Kidney (tissue), 13 donors: ENCODE measurements at regions not wholly inside any gene's neighbourhood (a gene's known extent, or its start where the extent isn't known, plus 50 kb on each side); places are given as distances from the start of the nearest gene placed in this dataset.
A peak's percentile ranks its signal among the peaks of the same experiment; 100 is the strongest.

Source experiments
- DNase-seq, 5 donors: peaks; one replicate each; pipeline ENCODE4 v3.0.0-alpha.2; 2013 to 2020
- FAIRE-seq: peaks from 2 replicates; lab custom pipeline; 2012; peaks lifted over from hg19 to GRCh38; lab: Jason Lieb, UNC
- H3K27ac ChIP-seq, 2 donors: one replicate each; pipeline ENCODE4 v1.7.0; 2013; ENCODE audit warnings: low read depth in 2 of 2, low read length in 2 of 2, inconsistent platforms in 1 of 2
- H3K27me3 ChIP-seq: one replicate; pipeline ENCODE4 v1.7.1; 2013; ENCODE audit warnings: low read length, inconsistent platforms; ENCODE audit not compliant: control insufficient read depth, insufficient read depth
- H3K36me3 ChIP-seq, 3 donors: one replicate each; pipeline versions ENCODE4 v1.7.0 to v1.7.1; 2013; ENCODE audit warnings: low read length in 3 of 3, control low read depth in 1 of 3, inconsistent platforms in 1 of 3; ENCODE audit not compliant: insufficient read depth in 3 of 3, control insufficient read depth in 2 of 3
- H3K4me1 ChIP-seq, 3 donors: one replicate each; pipeline versions ENCODE4 v1.7.0 to v1.7.1; 2013; ENCODE audit warnings: low read length in 3 of 3, inconsistent platforms in 1 of 3, low read depth in 1 of 3; ENCODE audit not compliant: control insufficient read depth in 2 of 3, insufficient read depth in 2 of 3
- H3K4me3 ChIP-seq, 3 donors: one replicate each; pipeline versions ENCODE4 v1.7.0 to v1.8.1; 2013; ENCODE audit warnings: low read length in 3 of 3, control low read depth in 1 of 3, inconsistent platforms in 1 of 3
- H3K9ac ChIP-seq, 3 donors: one replicate each; pipeline versions ENCODE4 v1.7.0 to v1.7.1; 2013; ENCODE audit warnings: low read length in 3 of 3, control low read depth in 1 of 3, inconsistent platforms in 1 of 3
- H3K9me3 ChIP-seq, 3 donors: one replicate each; pipeline versions ENCODE4 v1.7.0 to v1.7.1; 2013; ENCODE audit warnings: low read length in 3 of 3, control low read depth in 1 of 3, inconsistent platforms in 1 of 3; ENCODE audit not compliant: control insufficient read depth in 2 of 3, insufficient read depth in 1 of 3
- intact Hi-C: fragments of 100-400 bp; cut with DNase I; formaldehyde crosslinking; loops from one replicate; pipeline ENCODE4 v1.11.1; 2022
- TF ChIP-seq, protein P1 (sequence below): IDR thresholded peaks from 3 replicates; pipeline ENCODE4 v1.5.1; 2012; ENCODE audit warnings: mild to moderate bottlenecking, moderate library complexity, borderline replicate concordance; ENCODE audit not compliant: insufficient read depth; ENCODE audit errors: extremely low read depth
- donor health status: control.
- donor health status: control.
- donor health status: control.
- donor health status: control.
- donor health status: control.
- donor health status: DM: yes; HTN: yes; CAD: no.
- donor health status: Normal renal cell carcinoma (clear cell type).

DNA sequence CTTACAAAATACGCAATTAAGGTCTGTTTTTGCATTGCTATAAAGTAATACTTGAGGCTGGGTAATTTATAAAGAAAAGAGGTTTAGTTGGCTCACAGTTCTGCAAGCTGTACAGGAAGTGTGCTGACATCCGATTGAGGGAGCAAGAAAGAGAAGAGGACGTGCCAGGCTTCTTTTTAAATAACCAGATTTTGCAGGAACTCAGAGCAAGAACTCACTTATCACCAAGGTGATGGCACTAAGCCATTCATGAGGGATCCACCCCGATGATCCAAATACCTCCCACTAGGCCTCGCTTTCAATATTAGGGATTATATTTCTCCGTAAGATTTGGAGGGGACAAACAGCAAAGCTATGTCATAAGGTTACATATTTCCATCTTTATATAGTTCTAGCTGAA, 456.7 kb downstream of the GLUD2 start:
- DNase-seq (peak in 3 of 5 donors; percentile 1 to 19 (median 10)), FAIRE-seq (no peak)
- intact Hi-C loops = no loop called here

DNA sequence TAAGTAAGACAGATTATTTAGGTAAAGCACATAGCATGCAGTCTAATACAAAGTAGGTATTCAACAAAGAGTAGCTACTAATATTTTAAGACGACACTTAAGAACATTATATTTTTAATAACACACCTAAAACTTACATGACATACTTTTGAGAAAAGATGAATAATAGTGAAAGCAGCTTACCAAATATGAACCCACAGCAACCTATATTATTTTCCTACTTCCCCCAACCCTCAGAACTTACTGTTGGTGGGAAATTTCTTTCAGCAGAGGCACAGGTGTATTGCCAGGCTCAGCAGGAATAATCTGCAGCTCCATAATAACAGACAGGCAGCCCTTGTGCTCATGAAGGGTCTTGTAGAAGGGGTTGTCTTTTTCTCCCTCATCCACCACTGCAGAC, 498.9 kb downstream of the GLUD2 start:
- H3K27me3 ChIP-seq = no peaks in the 10 kb centered on the region
- no peaks in the 10 kb centered on the region for H3K4me1 ChIP-seq
- no peak overlapping the region for H3K4me3 ChIP-seq
- H3K27ac ChIP-seq = no peak overlapping the region
- H3K9me3 ChIP-seq = no peaks in the 10 kb centered on the region
- H3K36me3 ChIP-seq = no peaks in the 10 kb centered on the region
- TF ChIP-seq, protein P1, sequence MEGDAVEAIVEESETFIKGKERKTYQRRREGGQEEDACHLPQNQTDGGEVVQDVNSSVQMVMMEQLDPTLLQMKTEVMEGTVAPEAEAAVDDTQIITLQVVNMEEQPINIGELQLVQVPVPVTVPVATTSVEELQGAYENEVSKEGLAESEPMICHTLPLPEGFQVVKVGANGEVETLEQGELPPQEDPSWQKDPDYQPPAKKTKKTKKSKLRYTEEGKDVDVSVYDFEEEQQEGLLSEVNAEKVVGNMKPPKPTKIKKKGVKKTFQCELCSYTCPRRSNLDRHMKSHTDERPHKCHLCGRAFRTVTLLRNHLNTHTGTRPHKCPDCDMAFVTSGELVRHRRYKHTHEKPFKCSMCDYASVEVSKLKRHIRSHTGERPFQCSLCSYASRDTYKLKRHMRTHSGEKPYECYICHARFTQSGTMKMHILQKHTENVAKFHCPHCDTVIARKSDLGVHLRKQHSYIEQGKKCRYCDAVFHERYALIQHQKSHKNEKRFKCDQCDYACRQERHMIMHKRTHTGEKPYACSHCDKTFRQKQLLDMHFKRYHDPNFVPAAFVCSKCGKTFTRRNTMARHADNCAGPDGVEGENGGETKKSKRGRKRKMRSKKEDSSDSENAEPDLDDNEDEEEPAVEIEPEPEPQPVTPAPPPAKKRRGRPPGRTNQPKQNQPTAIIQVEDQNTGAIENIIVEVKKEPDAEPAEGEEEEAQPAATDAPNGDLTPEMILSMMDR = no peak
- H3K9ac ChIP-seq = no peak overlapping the region
- FAIRE-seq (peak; percentile 3), DNase-seq (no peak)
- intact Hi-C loops = no loop called here

More for the DNA sequence above, 456.7 kb downstream of the GLUD2 start:
- Histone ChIP-seq H3K4me3 (no peak overlapping the region), H3K9ac (no peak overlapping the region), H3K27ac (no peak overlapping the region), H3K36me3 (no peaks in the 10 kb centered on the region), H3K27me3 (no peaks in the 10 kb centered on the region), H3K9me3 (no peaks in the 10 kb centered on the region), H3K4me1 (no peaks in the 10 kb centered on the region)
- TF ChIP-seq, protein P1 = no peak

DNA sequence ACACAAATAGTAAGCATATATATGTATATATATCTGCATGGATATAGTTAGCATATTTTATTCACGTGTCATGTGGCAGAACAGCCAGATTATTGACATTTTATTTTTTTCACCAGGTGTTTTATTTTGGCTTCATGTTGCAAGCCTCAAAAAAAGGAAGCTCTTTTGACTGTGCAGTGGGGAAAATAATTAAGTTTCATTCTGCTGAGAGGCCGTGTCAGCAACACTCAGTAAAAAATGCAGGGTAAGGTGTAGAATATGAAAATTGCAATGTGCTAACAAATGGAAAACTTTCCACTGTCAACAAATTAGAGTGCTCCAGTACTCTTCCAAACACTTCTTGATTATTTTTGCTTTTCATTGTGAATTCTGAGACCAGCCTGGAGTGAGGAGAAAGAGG, 511.5 kb downstream of the GLUD2 start:
- DNase-seq (no peak), FAIRE-seq (no peak)
- Histone ChIP-seq H3K27me3 (no peaks in the 10 kb centered on the region), H3K9me3 (no peaks in the 10 kb centered on the region), H3K4me3 (no peak overlapping the region), H3K27ac (no peak overlapping the region), H3K36me3 (no peaks in the 10 kb centered on the region), H3K9ac (no peak overlapping the region), H3K4me1 (no peaks in the 10 kb centered on the region)
- TF ChIP-seq, protein P1 = no peak
- intact Hi-C loops = no loop called here

DNA sequence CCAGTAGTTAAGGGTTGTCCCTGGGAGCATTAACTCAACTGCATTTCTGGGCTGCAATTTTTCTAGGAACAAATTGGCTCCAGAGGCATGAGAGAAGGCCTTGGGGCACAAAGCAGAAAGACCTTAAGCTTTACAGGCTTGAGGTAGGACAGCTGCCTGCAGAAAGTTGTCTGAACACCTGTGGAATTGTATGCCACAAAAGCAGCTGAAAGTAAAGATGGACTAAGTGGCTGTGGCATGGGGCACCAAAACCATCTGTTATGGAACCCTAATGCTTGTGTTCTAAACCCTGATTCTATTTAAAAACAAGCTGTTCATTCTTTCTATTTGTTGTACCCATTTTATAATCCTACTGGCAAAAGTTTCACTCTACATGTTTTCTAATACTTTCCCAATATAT, 515.2 kb downstream of the GLUD2 start:
- FAIRE-seq (no peak), DNase-seq (no peak)
- no peaks in the 10 kb centered on the region for H3K9me3 ChIP-seq
- no peaks in the 10 kb centered on the region for H3K4me1 ChIP-seq
- TF ChIP-seq, protein P1 = no peak
- no peak overlapping the region for H3K9ac ChIP-seq
- intact Hi-C loops = no loop called here
- H3K4me3 ChIP-seq = no peak overlapping the region
- H3K27ac ChIP-seq = no peak overlapping the region
- no peaks in the 10 kb centered on the region for H3K27me3 ChIP-seq
- H3K36me3 ChIP-seq = no peaks in the 10 kb centered on the region
